ENCODE measurements at regions not wholly inside any gene's neighbourhood (a gene's known extent, or its start where the extent isn't known, plus 50 kb on each side); places are given as distances from the start of the nearest gene placed in this dataset.

- no peak for TF ChIP-seq JUN (IDR thresholded peaks at IDR 0.05; ENCODE audit: low read depth, low read length)
- no peak for TF ChIP-seq CBX5 (IDR thresholded peaks at IDR 0.05; ENCODE audit: low read depth, low read length)
These were observed 111.4 kb downstream of the TBX19 start (continued) for GRCh38 chr1:168391851-168392681.

All from H1 (cell line).